Astrocyte (in vitro differentiated cells and primary cell): ENCODE measurements at regions not wholly inside any gene's neighbourhood (a gene's known extent, or its start where the extent isn't known, plus 50 kb on each side); places are given as distances from the start of the nearest gene placed in this dataset.

Source experiments
- EZH2 ChIP-seq: IDR thresholded peaks from 2 replicates; pipeline ENCODE4 v1.6.1; 2012; ENCODE audit warnings: mild to moderate bottlenecking, low read length, inconsistent platforms; ENCODE audit not compliant: insufficient read depth
- TF ChIP-seq, protein P1 (sequence below): IDR thresholded peaks from 2 replicates; pipeline ENCODE4 v1.5.1; 2011; ENCODE audit warnings: low read depth, mild to moderate bottlenecking, inconsistent platforms, low read length, moderate library complexity; ENCODE audit not compliant: insufficient read depth

- TF ChIP-seq, protein P1, sequence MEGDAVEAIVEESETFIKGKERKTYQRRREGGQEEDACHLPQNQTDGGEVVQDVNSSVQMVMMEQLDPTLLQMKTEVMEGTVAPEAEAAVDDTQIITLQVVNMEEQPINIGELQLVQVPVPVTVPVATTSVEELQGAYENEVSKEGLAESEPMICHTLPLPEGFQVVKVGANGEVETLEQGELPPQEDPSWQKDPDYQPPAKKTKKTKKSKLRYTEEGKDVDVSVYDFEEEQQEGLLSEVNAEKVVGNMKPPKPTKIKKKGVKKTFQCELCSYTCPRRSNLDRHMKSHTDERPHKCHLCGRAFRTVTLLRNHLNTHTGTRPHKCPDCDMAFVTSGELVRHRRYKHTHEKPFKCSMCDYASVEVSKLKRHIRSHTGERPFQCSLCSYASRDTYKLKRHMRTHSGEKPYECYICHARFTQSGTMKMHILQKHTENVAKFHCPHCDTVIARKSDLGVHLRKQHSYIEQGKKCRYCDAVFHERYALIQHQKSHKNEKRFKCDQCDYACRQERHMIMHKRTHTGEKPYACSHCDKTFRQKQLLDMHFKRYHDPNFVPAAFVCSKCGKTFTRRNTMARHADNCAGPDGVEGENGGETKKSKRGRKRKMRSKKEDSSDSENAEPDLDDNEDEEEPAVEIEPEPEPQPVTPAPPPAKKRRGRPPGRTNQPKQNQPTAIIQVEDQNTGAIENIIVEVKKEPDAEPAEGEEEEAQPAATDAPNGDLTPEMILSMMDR: no peak
- no peak for TF ChIP-seq EZH2
Observed at GRCh38 chr6:99185525-99185924, 163.9 kb downstream of the FAXC start.
